Ishikawa (cell line): ENCODE measurements at regions not wholly inside any gene's neighbourhood (a gene's known extent, or its start where the extent isn't known, plus 50 kb on each side); places are given as distances from the start of the nearest gene placed in this dataset.

ENCODE experiments used
- CEBPB ChIP-seq: IDR thresholded peaks from 2 replicates; pipeline ENCODE4 v1.6.1; 2012
- CREB1 ChIP-seq: IDR thresholded peaks from 2 replicates; pipeline ENCODE4 v1.6.1; 2012; ENCODE audit warnings: low read depth
- EGR1 ChIP-seq: IDR thresholded peaks from 2 replicates; pipeline ENCODE4 v1.6.1; 2012
- EP300 ChIP-seq: IDR thresholded peaks from 2 replicates; pipeline ENCODE4 v1.6.1; 2012; ENCODE audit warnings: borderline replicate concordance
- FOXM1 ChIP-seq: IDR thresholded peaks from 2 replicates; pipeline ENCODE4 v1.6.1; 2012; ENCODE audit warnings: low read depth, borderline replicate concordance
- NFIC ChIP-seq: IDR thresholded peaks from 2 replicates; pipeline ENCODE4 v1.6.1; 2012
- RAD21 ChIP-seq: IDR thresholded peaks from 2 replicates; pipeline ENCODE4 v1.6.1; 2012; ENCODE audit warnings: low read depth
- TAF1 ChIP-seq: IDR thresholded peaks from 2 replicates; pipeline ENCODE4 v1.6.1; 2012; ENCODE audit warnings: low read depth, mild to moderate bottlenecking
- TCF12 ChIP-seq: IDR thresholded peaks from 2 replicates; pipeline ENCODE4 v1.6.1; 2012; ENCODE audit warnings: low read depth
- TEAD4 ChIP-seq: IDR thresholded peaks from 2 replicates; pipeline ENCODE4 v1.6.1; 2012
- YY1 ChIP-seq: IDR thresholded peaks from 2 replicates; pipeline ENCODE4 v1.6.1; 2012; ENCODE audit warnings: low read depth
- ZBTB7A ChIP-seq: IDR thresholded peaks from 2 replicates; pipeline ENCODE4 v1.6.1; 2012; ENCODE audit warnings: low read depth
- TF ChIP-seq, protein P1 (sequence below): IDR thresholded peaks from 2 replicates; pipeline ENCODE4 v1.6.1; 2012; ENCODE audit warnings: low read depth, mild to moderate bottlenecking
- TF ChIP-seq, protein P2 (sequence below): IDR thresholded peaks from 2 replicates; pipeline ENCODE4 v1.6.1; 2012
- TF ChIP-seq, protein P3 (sequence below): IDR thresholded peaks from 2 replicates; pipeline ENCODE4 v1.6.1; 2012

GRCh38 chr19:30815889-30816580 lies 443.9 kb downstream of the ZNF536 start:
- TF ChIP-seq EGR1 (no peak), YY1 (no peak), TCF12 (no peak)
- TF ChIP-seq, protein P1, sequence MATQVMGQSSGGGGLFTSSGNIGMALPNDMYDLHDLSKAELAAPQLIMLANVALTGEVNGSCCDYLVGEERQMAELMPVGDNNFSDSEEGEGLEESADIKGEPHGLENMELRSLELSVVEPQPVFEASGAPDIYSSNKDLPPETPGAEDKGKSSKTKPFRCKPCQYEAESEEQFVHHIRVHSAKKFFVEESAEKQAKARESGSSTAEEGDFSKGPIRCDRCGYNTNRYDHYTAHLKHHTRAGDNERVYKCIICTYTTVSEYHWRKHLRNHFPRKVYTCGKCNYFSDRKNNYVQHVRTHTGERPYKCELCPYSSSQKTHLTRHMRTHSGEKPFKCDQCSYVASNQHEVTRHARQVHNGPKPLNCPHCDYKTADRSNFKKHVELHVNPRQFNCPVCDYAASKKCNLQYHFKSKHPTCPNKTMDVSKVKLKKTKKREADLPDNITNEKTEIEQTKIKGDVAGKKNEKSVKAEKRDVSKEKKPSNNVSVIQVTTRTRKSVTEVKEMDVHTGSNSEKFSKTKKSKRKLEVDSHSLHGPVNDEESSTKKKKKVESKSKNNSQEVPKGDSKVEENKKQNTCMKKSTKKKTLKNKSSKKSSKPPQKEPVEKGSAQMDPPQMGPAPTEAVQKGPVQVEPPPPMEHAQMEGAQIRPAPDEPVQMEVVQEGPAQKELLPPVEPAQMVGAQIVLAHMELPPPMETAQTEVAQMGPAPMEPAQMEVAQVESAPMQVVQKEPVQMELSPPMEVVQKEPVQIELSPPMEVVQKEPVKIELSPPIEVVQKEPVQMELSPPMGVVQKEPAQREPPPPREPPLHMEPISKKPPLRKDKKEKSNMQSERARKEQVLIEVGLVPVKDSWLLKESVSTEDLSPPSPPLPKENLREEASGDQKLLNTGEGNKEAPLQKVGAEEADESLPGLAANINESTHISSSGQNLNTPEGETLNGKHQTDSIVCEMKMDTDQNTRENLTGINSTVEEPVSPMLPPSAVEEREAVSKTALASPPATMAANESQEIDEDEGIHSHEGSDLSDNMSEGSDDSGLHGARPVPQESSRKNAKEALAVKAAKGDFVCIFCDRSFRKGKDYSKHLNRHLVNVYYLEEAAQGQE, result no peak

DNA sequence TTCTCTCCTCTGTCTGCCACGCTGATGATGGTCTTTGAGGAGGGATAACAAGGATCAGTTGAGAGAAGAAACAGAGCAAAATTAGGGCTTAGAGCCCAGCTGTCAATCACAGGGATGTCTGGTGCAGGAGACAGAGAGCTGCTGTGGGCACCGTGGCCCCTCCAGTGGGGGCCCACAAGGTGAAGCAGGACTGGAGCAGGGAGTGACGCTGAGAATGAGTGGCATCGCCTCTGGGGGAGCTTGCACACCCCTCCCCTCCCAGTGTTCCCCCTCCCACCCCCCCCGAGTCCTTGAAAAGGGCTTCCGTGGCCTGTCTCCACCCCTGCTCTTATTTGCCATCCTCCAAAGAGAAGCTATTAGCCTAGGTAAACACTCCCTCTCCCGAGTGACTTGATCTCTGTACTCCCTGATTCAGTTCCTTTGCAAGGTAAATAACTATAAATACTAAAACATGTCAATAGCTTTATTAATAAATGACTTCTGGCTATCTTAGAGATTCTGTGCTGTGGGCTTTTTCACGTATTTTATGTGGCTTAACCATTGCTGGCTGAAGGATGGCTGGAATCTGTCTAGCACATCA lies 440.0 kb downstream of the ZNF536 start:
- TF ChIP-seq CREB1 (no peak), TCF12 (no peak), EGR1 (no peak), YY1 (no peak), CEBPB (no peak), TEAD4 (no peak), NFIC (no peak), EP300 (no peak), TAF1 (no peak), FOXM1 (no peak), RAD21 (no peak), ZBTB7A (no peak)
- TF ChIP-seq, protein P2, sequence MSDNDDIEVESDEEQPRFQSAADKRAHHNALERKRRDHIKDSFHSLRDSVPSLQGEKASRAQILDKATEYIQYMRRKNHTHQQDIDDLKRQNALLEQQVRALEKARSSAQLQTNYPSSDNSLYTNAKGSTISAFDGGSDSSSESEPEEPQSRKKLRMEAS, result no peak
- TF ChIP-seq, protein P3, sequence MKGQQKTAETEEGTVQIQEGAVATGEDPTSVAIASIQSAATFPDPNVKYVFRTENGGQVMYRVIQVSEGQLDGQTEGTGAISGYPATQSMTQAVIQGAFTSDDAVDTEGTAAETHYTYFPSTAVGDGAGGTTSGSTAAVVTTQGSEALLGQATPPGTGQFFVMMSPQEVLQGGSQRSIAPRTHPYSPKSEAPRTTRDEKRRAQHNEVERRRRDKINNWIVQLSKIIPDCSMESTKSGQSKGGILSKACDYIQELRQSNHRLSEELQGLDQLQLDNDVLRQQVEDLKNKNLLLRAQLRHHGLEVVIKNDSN, result no peak
- TF ChIP-seq, protein P1, result no peak

GRCh38 chr19:30811397-30812098 lies 439.4 kb downstream of the ZNF536 start:
- TF ChIP-seq TAF1, result no peak
- TF ChIP-seq TCF12, result no peak
- TF ChIP-seq, protein P2, result no peak
- no peak for TF ChIP-seq TEAD4
- no peak for TF ChIP-seq EP300

DNA sequence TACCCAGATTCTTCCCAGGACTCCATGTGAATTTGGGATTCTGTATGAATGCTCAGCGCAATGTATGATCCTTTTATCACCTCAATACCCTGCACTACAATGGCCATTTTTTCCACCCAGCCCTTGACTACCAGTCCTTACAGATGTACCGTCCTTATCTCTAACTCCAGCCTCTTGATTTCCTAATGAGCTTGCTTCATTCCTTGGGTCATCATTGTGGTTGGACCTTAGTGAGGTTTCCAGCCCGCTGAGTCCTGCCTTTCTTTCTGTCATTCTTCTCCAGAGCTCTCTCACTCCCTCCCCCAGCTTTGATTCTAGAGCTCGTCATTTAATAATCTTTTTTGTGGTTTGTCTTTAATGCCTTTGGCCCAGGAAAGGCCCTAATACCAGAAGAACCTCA lies 438.5 kb downstream of the ZNF536 start:
- TF ChIP-seq, protein P2, result no peak
- TF ChIP-seq CREB1 (no peak), TEAD4 (no peak), EP300 (no peak), EGR1 (no peak)
- TF ChIP-seq, protein P1, result no peak

- TF ChIP-seq TCF12, result no peak
- TF ChIP-seq EP300, result no peak
- no peak for TF ChIP-seq CEBPB
- no peak for TF ChIP-seq RAD21
- TF ChIP-seq, protein P1, result no peak
- TF ChIP-seq, protein P2, result no peak
- TF ChIP-seq CREB1, result no peak
- TF ChIP-seq FOXM1, result no peak
- no peak for TF ChIP-seq EGR1
- no peak for TF ChIP-seq ZBTB7A
- TF ChIP-seq YY1, result no peak
- TF ChIP-seq TEAD4, result no peak
- TF ChIP-seq, protein P3, result no peak
- TF ChIP-seq NFIC, result no peak
- TF ChIP-seq TAF1, result no peak
Measured at GRCh38 chr19:30807278-30807677, 435.1 kb downstream of the ZNF536 start.
